Astrocyte of the hippocampus (primary cell): ENCODE measurements at regions not wholly inside any gene's neighbourhood (a gene's known extent, or its start where the extent isn't known, plus 50 kb on each side); places are given as distances from the start of the nearest gene placed in this dataset.
"Not testable (repeated sequence)": the region's sequence is repeated elsewhere in the genome, so short reads cannot be mapped to it uniquely, and the experiment has no call there.

Experiments
- DNase-seq: peaks from one replicate; pipeline ENCODE4 v3.0.0; 2011; ENCODE audit warnings: low read depth, low spot score

- no peak for DNase-seq
Observed at GRCh38 chr4:100644150-100644549, 126.3 kb upstream of the EMCN start.

DNA sequence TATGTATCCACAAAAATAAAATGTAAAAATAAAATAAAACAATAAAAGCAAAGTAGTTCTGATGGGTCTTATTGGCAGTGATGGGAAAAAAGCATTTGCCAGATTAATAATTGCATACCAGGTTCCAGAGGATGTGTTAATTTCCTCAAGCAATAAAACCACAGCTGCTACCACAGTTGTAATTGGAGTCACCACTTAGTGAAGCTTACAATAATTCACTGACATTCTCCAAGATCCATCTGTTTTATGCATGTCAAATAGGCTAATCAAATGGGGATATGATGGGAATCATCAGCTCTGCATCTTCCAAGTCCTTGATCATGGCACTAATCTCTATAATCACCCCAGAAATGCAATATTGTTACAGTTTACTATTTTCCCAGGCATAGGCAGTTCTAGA lies 123.5 kb upstream of the EMCN start:
- no peak for DNase-seq

DNA sequence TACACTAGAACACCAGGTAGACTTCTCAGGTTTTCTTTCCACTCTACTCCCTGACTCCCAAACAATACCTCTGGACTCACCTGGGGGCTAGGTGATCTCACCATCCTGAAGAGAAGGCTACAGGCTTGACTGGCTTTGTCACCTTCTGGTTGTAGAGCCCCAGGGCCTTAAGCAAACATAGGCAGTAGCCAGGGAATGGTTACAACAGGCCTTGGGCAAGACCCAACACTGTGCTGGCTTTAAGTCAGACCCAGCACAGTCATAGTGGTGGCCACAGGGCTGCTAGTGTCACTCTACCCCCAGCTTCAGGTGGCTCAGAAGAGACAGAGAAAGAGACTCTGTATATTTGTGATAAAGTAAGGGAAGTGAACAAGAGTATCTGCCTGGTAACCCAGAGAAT lies 118.1 kb upstream of the EMCN start:
- DNase-seq, result no peak

- DNase-seq, result no peak
Observed at GRCh38 chr4:100633269-100633668, 115.4 kb upstream of the EMCN start.

GRCh38 chr4:100632163-100632562 lies 114.3 kb upstream of the EMCN start:
- peak; percentile 12 for DNase-seq

DNA sequence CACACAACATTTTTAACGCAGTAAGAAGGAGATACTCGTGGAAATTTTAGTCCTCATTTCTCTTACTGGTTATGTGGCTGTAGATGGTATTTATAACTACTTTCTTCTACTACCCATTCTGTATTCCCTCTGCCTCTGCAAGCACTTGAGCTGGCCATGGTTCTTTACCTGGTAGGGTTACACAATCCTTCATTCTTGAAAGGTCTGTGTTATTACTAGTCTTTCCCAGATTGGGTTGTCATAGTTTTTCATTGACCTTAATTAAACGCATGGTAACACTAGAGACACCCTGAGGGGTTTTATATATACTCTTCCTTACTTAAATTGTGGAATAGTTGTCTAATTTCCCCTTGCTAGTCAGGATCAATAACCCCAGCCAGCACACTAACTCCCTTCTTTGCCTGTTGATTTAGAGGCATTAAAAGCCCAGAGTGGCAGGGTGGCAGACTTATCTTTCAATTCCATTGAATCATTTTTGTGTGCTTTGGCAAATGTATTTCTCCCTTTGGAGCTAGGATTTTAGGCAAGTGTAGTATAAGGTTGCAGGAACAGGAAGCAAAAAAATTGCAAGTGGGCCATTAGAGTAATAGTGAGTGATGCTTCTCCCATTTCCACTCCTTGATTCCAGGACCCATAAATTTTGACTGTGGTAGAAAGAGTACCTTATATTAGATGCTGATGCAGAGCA lies 113.6 kb upstream of the EMCN start:
- no peak for DNase-seq

DNA sequence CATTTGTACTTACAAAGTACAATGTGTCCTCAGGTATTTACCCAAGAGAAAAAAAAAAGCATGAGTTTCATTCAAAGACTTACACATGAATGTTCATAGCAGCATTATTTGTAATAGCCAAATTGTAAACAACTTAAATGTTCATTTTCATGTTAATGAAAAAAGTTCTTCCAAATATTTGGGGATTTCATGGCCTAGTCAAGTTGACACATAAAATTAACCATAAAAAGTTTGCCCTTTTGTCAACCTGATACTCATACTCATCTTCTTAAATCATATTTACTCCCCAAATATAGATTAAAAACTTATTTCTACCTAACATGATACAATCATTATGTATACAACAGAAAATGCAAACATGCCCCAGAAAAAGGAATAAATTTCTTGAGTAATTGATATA lies 112.5 kb upstream of the EMCN start:
- DNase-seq, result no peak

DNA sequence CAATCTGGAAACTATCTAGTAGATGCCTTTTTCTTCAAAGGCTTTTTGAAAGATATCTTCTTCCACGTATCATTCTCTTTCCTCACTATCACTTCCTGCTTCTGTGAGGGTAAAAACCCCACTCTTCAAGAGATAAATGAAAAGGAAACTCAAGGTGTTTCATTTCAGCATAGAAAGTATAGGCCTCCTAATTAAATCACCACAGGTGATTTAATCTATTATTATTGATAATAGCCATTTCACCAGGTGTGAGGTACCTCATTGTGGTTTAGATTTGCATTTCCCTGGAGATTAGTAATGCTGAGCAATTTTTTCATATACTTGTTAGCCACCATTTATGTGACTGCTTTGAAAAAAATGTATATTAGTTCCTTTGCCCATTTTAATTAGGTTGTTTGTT lies 92.0 kb upstream of the EMCN start:
- DNase-seq, result no peak

- not testable (repeated sequence) for DNase-seq
Observed at GRCh38 chr4:100608651-100609050, 90.8 kb upstream of the EMCN start.

DNA sequence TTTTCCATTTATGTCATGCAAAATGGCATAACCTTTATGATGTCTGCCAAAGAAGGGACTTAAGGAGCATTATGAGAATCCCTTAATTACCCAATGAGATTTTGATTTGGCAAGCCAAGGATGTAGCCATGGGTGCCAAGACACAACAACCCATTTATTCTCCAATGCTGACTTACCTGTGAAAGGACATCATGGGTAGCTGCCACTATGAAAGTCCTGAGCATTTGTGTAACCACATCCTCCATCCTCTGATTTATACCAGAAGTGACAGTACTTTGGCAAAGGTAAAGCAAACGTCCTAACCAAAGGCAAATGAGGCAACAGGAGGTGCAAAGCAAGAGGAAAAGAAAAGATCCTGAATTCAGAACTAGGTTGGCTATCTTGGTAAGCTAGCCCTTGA lies 87.3 kb upstream of the EMCN start:
- no peak for DNase-seq

- DNase-seq, result no peak
Observed at GRCh38 chr4:100593935-100594334, 76.1 kb upstream of the EMCN start.

- peak; percentile 64 for DNase-seq
Observed at GRCh38 chr4:100591161-100591876, 73.5 kb upstream of the EMCN start.

DNA sequence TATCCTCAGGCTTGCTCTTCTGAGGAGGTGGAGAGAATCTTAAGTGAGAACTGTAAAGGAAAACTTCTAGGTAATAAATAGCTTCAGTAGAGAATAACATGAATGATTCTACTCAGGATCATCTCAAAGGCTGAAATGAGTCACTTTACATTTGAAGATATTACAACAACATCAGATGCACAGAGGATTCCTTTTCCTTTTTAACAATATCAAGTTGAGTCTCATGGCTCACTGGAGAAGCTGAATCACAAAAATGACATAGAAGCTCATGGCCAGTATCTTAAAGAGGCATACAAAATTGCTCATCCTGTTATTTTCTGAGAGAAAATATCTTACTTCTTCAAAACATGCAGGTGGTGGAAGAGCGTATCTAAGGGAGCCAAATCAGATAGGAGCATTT lies 72.5 kb upstream of the EMCN start:
- DNase-seq, result no peak

GRCh38 chr4:100588076-100588475 lies 70.3 kb upstream of the EMCN start:
- no peak for DNase-seq

DNA sequence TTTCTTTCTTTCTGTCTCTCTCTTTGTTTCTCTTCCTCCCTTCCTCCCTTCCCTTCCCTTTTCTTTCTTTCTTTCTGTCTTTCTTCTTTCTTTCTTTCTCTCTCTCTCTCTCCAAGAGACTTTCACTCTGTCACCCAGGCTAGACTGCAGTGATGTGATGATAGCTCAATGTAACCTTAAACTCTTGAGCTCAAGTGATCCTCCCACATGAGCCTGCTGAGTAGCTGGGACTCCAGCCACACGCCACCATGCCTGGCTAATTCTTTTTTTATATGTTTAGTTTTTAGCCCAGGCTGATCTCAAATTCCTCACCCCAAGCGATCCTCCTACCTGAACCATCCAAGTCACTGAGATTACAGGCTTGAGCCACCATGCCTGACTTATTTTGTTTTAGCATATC lies 64.3 kb upstream of the EMCN start:
- no peak for DNase-seq

GRCh38 chr4:100581337-100581736 lies 63.5 kb upstream of the EMCN start:
- DNase-seq, result no peak

- DNase-seq, result no peak
Observed at GRCh38 chr4:100576570-100576969, 58.7 kb upstream of the EMCN start.

- DNase-seq, result no peak
Observed at GRCh38 chr4:100574607-100575006, 56.8 kb upstream of the EMCN start.

DNA sequence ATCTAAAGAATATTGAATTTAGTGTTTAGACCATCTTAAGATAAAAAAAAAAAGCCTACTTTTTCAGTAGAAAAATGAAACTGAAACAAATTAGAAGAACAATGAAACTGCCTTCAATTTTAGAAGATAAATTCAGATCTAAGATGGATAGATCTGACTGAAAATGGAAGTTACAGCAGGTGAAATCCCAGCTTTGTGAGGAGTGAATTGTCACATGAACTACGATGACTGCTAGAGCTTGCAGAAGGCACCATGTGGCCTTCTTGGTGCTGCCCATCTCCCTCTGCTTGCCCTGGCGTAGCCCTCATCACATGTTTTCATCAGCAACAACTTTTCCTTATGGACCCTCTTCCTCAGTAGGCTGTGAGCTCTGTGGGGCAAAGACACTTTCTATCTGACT lies 51.4 kb upstream of the EMCN start:
- DNase-seq, result no peak
